H1 (cell line): ENCODE measurements at regions not wholly inside any gene's neighbourhood (a gene's known extent, or its start where the extent isn't known, plus 50 kb on each side); places are given as distances from the start of the nearest gene placed in this dataset.

Experiments
- ATF3 ChIP-seq: IDR thresholded peaks from 2 replicates; pipeline ENCODE4 v1.6.1; 2011; ENCODE audit warnings: low read depth, mild to moderate bottlenecking, low read length; ENCODE audit not compliant: insufficient read depth
- BRCA1 ChIP-seq: IDR thresholded peaks from 2 replicates; pipeline ENCODE4 v1.6.1; 2012; ENCODE audit warnings: low read depth, low read length, improper control_type of control experiment
- CEBPB ChIP-seq: IDR thresholded peaks from 2 replicates; pipeline ENCODE4 v1.6.1; 2012; ENCODE audit warnings: low read depth, low read length
- CHD2 ChIP-seq: IDR thresholded peaks from 2 replicates; pipeline ENCODE4 v1.6.1; 2012; ENCODE audit warnings: low read length, improper control_type of control experiment
- EZH2 ChIP-seq: fragments of 200-600 bp; sonication (generic); IDR thresholded peaks from 2 replicates; pipeline ENCODE4 v1.7.1; 2012; ENCODE audit warnings: low read depth, mild to moderate bottlenecking, moderate library complexity, low read length, inconsistent platforms; ENCODE audit not compliant: severe bottlenecking
- JUND ChIP-seq: IDR thresholded peaks from 2 replicates; pipeline ENCODE4 v1.6.1; 2011; ENCODE audit warnings: mild to moderate bottlenecking, improper control_type of control experiment, low read length
- POLR2A ChIP-seq, 2 experiments: IDR thresholded peaks; 1 replicate in 1 of 2; 2 replicates in 1 of 2; pipeline ENCODE4 v1.6.1; 2011; ENCODE audit warnings: low read depth in 2 of 2, low read length in 2 of 2, mild to moderate bottlenecking in 2 of 2; ENCODE audit errors: control extremely low read depth in 1 of 2
- POLR2AphosphoS5 ChIP-seq: IDR thresholded peaks from 2 replicates; pipeline ENCODE4 v1.6.1; 2011; ENCODE audit warnings: low read depth, low read length
- RFX5 ChIP-seq: IDR thresholded peaks from 2 replicates; pipeline ENCODE4 v1.6.1; 2011; ENCODE audit warnings: low read depth, low read length, improper control_type of control experiment, borderline replicate concordance
- TAF1 ChIP-seq: IDR thresholded peaks from 2 replicates; pipeline ENCODE4 v1.6.1; 2011; ENCODE audit warnings: mild to moderate bottlenecking, low read depth, low read length
- YY1 ChIP-seq: IDR thresholded peaks from 2 replicates; pipeline ENCODE4 v1.6.1; 2011; ENCODE audit warnings: low read depth, mild to moderate bottlenecking, low read length
- TF ChIP-seq, protein P1 (sequence below), 3 experiments: IDR thresholded peaks; 1 replicate in 2 of 3; 2 replicates in 1 of 3; pipeline versions ENCODE4 v1.5.1 to v1.6.1; 2011; ENCODE audit warnings: low read length in 3 of 3, mild to moderate bottlenecking in 3 of 3, inconsistent platforms in 2 of 3, low read depth in 1 of 3, moderate library complexity in 1 of 3; ENCODE audit not compliant: insufficient read depth in 1 of 3; ENCODE audit errors: control extremely low read depth in 1 of 3

DNA sequence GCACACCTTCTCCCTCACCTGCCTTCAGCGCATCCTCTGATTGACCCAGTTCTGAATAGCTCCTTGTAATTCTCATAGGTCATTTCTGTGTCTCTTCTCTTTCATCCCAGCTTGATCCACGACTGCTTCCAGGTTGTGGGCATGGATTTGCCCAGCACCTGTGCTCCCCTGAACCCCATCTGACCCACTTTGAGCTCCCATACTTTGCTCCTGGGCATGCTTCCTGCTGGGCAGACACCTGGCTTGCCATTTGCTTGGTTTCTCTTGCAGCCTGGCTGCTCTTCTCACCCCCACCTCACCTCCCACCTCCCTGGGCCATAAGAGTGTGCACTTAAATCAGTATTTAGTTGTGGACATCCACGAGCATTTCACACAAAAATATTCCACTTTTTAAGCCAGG lies 635.5 kb downstream of the TBL1XR1 start:
- TF ChIP-seq, protein P1, sequence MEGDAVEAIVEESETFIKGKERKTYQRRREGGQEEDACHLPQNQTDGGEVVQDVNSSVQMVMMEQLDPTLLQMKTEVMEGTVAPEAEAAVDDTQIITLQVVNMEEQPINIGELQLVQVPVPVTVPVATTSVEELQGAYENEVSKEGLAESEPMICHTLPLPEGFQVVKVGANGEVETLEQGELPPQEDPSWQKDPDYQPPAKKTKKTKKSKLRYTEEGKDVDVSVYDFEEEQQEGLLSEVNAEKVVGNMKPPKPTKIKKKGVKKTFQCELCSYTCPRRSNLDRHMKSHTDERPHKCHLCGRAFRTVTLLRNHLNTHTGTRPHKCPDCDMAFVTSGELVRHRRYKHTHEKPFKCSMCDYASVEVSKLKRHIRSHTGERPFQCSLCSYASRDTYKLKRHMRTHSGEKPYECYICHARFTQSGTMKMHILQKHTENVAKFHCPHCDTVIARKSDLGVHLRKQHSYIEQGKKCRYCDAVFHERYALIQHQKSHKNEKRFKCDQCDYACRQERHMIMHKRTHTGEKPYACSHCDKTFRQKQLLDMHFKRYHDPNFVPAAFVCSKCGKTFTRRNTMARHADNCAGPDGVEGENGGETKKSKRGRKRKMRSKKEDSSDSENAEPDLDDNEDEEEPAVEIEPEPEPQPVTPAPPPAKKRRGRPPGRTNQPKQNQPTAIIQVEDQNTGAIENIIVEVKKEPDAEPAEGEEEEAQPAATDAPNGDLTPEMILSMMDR (IDR thresholded peaks at IDR 0.05; ENCODE audit: control extremely low read depth in 1 of 3, insufficient read depth in 1 of 3, low read depth in 1 of 3, low read length in 3 of 3), result no peak
- no peak for TF ChIP-seq POLR2AphosphoS5
- no peak for TF ChIP-seq POLR2A (IDR thresholded peaks at IDR 0.05; ENCODE audit: control extremely low read depth in 1 of 2, low read depth in 2 of 2, low read length in 2 of 2)
- no peak for TF ChIP-seq CHD2
- TF ChIP-seq CEBPB, result no peak
- no peak for TF ChIP-seq YY1
- no peak for TF ChIP-seq BRCA1
- no peak for TF ChIP-seq JUND
- no peak for TF ChIP-seq RFX5
- TF ChIP-seq ATF3, result no peak
- TF ChIP-seq TAF1, result no peak
- TF ChIP-seq EZH2, result no peak
